ENCODE measurements at regions not wholly inside any gene's neighbourhood (a gene's known extent, or its start where the extent isn't known, plus 50 kb on each side); places are given as distances from the start of the nearest gene placed in this dataset.

- DNase-seq, result no peak
These were observed 967.0 kb downstream of the UQCRFS1 start for GRCh38 chr19:28245937-28246336.

GRCh38 chr19:28244966-28245365, 968.0 kb downstream of the UQCRFS1 start:
- DNase-seq, result no peak

- DNase-seq, result no peak
These were observed 970.5 kb downstream of the UQCRFS1 start for GRCh38 chr19:28242317-28242927.

GRCh38 chr19:28239270-28239669, 973.7 kb downstream of the UQCRFS1 start:
- DNase-seq, result no peak

GRCh38 chr19:28238270-28238820, 974.6 kb downstream of the UQCRFS1 start:
- DNase-seq, result no peak

GRCh38 chr19:28235606-28236125, 977.3 kb downstream of the UQCRFS1 start:
- DNase-seq, result no peak

GRCh38 chr19:28234637-28235036, 978.3 kb downstream of the UQCRFS1 start:
- DNase-seq, result no peak

GRCh38 chr19:28228854-28229253, 984.1 kb downstream of the UQCRFS1 start:
- DNase-seq, result no peak

GRCh38 chr19:28224441-28224840, 988.5 kb downstream of the UQCRFS1 start:
- no peak for DNase-seq

GRCh38 chr19:28221736-28222135, 991.2 kb downstream of the UQCRFS1 start:
- DNase-seq, result no peak

GRCh38 chr19:28218728-28219127, 994.2 kb downstream of the UQCRFS1 start:
- DNase-seq, result no peak

GRCh38 chr19:28217022-28217421, 995.9 kb downstream of the UQCRFS1 start:
- DNase-seq, result no peak

GRCh38 chr19:28213470-28214082, 999.4 kb downstream of the UQCRFS1 start:
- no peak for DNase-seq

GRCh38 chr19:28210886-28211285, 1002.1 kb downstream of the UQCRFS1 start:
- no peak for DNase-seq

- no peak for DNase-seq
These were observed 1004.2 kb downstream of the UQCRFS1 start for GRCh38 chr19:28208745-28209144.

GRCh38 chr19:28207244-28207643, 1005.7 kb downstream of the UQCRFS1 start:
- no peak for DNase-seq

GRCh38 chr19:28201462-28201943, 1011.4 kb downstream of the UQCRFS1 start:
- no peak for DNase-seq

- no peak for DNase-seq
These were observed 1013.6 kb downstream of the UQCRFS1 start for GRCh38 chr19:28199323-28199722.

- no peak for DNase-seq
These were observed 1016.0 kb downstream of the UQCRFS1 start for GRCh38 chr19:28196961-28197360.

- DNase-seq, result no peak
These were observed 1016.9 kb downstream of the UQCRFS1 start for GRCh38 chr19:28196101-28196500.

- no peak for DNase-seq
These were observed 1027.3 kb downstream of the UQCRFS1 start for GRCh38 chr19:28185646-28186045.

- no peak for DNase-seq
These were observed 1028.0 kb downstream of the UQCRFS1 start for GRCh38 chr19:28184997-28185396.

- no peak for DNase-seq
These were observed 1036.8 kb downstream of the UQCRFS1 start for GRCh38 chr19:28176193-28176592.

GRCh38 chr19:28171983-28172382, 1041.0 kb downstream of the UQCRFS1 start:
- no peak for DNase-seq
